Trophoblast cell (in vitro differentiated cells and primary cell): ENCODE measurements at regions not wholly inside any gene's neighbourhood (a gene's known extent, or its start where the extent isn't known, plus 50 kb on each side); places are given as distances from the start of the nearest gene placed in this dataset.

Experiments
- DNase-seq, 2 donors: peaks; one replicate each; pipeline ENCODE4 v3.0.0-alpha.2; 2016
- H2AFZ ChIP-seq: 2 replicates; pipeline ENCODE4 v1.6.1; 2013; ENCODE audit warnings: low read length, moderate library complexity, mild to moderate bottlenecking; ENCODE audit not compliant: insufficient read depth, poor library complexity
- H2AK5ac ChIP-seq: 2 replicates; pipeline ENCODE4 v1.6.1; 2013; ENCODE audit warnings: mild to moderate bottlenecking, low read length
- H2BK120ac ChIP-seq: 2 replicates; pipeline ENCODE4 v1.6.1; 2013; ENCODE audit warnings: low read length, mild to moderate bottlenecking, moderate library complexity; ENCODE audit not compliant: insufficient read depth, poor library complexity
- H2BK12ac ChIP-seq: 2 replicates; pipeline ENCODE4 v1.6.1; 2013; ENCODE audit warnings: mild to moderate bottlenecking, low read length, moderate library complexity
- H2BK5ac ChIP-seq: 2 replicates; pipeline ENCODE4 v1.6.1; 2013; ENCODE audit warnings: low read length, low read depth, moderate library complexity, mild to moderate bottlenecking; ENCODE audit not compliant: poor library complexity
- H3K14ac ChIP-seq: 2 replicates; pipeline ENCODE4 v1.6.1; 2013; ENCODE audit warnings: mild to moderate bottlenecking, low read length
- H3K18ac ChIP-seq: 2 replicates; pipeline ENCODE4 v1.6.1; 2013; ENCODE audit warnings: mild to moderate bottlenecking, low read length
- H3K23ac ChIP-seq: 2 replicates; pipeline ENCODE4 v1.6.1; 2013; ENCODE audit warnings: low read length
- H3K27ac ChIP-seq: 2 replicates; pipeline ENCODE4 v1.5.1; 2013; ENCODE audit warnings: low read depth, mild to moderate bottlenecking, inconsistent platforms, low read length, moderate library complexity
- H3K27me3 ChIP-seq: 2 replicates; pipeline ENCODE4 v1.6.1; 2013; ENCODE audit warnings: inconsistent platforms, mild to moderate bottlenecking, low read length, moderate library complexity; ENCODE audit not compliant: insufficient read depth
- H3K36me3 ChIP-seq, 2 experiments: 1 replicate in 1 of 2; 2 replicates in 1 of 2; pipeline ENCODE4 v1.6.1; 2013; ENCODE audit warnings: low read length in 2 of 2, mild to moderate bottlenecking in 2 of 2, moderate library complexity in 1 of 2; ENCODE audit not compliant: insufficient read depth in 2 of 2, control insufficient read depth in 1 of 2
- H3K4ac ChIP-seq: 2 replicates; pipeline ENCODE4 v1.6.1; 2013; ENCODE audit warnings: low read depth, mild to moderate bottlenecking, low read length, moderate library complexity
- H3K4me1 ChIP-seq, 2 experiments: 1 replicate in 1 of 2; 2 replicates in 1 of 2; pipeline ENCODE4 v1.6.1; 2013; ENCODE audit warnings: low read length in 2 of 2, mild to moderate bottlenecking in 2 of 2, moderate library complexity in 1 of 2; ENCODE audit not compliant: insufficient read depth in 2 of 2, control insufficient read depth in 1 of 2
- H3K4me2 ChIP-seq: 2 replicates; pipeline ENCODE4 v1.6.1; 2013; ENCODE audit warnings: inconsistent platforms, mild to moderate bottlenecking, low read length, moderate library complexity
- H3K4me3 ChIP-seq: 2 replicates; pipeline ENCODE4 v1.5.1; 2013; ENCODE audit warnings: mild to moderate bottlenecking, low read depth, low read length, inconsistent platforms
- H3K79me1 ChIP-seq: one replicate; pipeline ENCODE4 v1.6.1; 2013; ENCODE audit warnings: low read length
- H3K79me2 ChIP-seq: 2 replicates; pipeline ENCODE4 v1.6.1; 2013; ENCODE audit warnings: low read length, mild to moderate bottlenecking; ENCODE audit not compliant: control insufficient read depth, insufficient read depth, poor library complexity
- H3K9ac ChIP-seq: 2 replicates; pipeline ENCODE4 v1.6.1; 2013; ENCODE audit warnings: mild to moderate bottlenecking, low read length
- H3K9me3 ChIP-seq: 2 replicates; pipeline ENCODE4 v1.6.1; 2013; ENCODE audit warnings: low read depth, mild to moderate bottlenecking, control low read depth, inconsistent platforms, low read length; ENCODE audit not compliant: insufficient read depth
- H4K12ac ChIP-seq: 2 replicates; pipeline ENCODE4 v1.6.1; 2013; ENCODE audit warnings: low read depth, mild to moderate bottlenecking, low read length, moderate library complexity
- H4K8ac ChIP-seq: 2 replicates; pipeline ENCODE4 v1.6.1; 2013; ENCODE audit warnings: low read depth, mild to moderate bottlenecking, low read length, moderate library complexity
- H4K91ac ChIP-seq: one replicate; pipeline ENCODE4 v1.6.1; 2013; ENCODE audit warnings: low read depth, mild to moderate bottlenecking, low read length, moderate library complexity
- WGBS: extraction: QIAGEN DNeasy Blood & Tissue Kit; methylation state at CpG from one replicate; pipeline ENCODE4 v1.1.7; 2013; ENCODE audit warnings: missing lambda C conversion rate; ENCODE audit not compliant: insufficient read length, insufficient coverage; ENCODE audit errors: extremely low coverage; 5-methylcytosine and 5-hydroxymethylcytosine counted together

DNA sequence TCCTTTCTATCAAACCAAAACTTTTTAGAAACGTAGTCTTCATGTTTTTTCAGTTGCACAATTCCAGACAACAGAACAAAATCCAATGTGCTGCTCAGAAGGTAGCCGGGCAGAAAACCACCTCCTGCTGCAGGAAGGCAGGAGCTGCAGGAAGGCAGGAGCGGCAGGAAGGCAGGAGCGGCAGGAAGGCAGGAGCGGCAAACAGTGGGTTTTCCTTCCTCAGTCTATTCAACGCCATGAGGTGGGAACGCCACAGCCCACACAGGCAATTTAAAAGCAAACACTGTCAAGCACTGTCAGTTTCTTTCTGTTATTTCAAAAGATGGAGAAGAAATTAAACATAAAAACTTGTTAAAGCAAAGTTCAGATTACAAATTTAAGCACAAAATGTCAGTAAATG is 601.2 kb upstream of the SALL3 start:
- Histone ChIP-seq H3K79me1 (no peaks in the 10 kb centered on the region), H3K4me3 (no peak overlapping the region), H3K9me3 (peaks cover 3% of the 10 kb centered on the region), H3K18ac (no peak overlapping the region), H3K36me3 (no peaks in the 10 kb centered on the region), H3K4ac (no peak overlapping the region), H4K8ac (no peak overlapping the region), H3K4me2 (no peak overlapping the region), H2AK5ac (no peak overlapping the region), H4K91ac (no peak overlapping the region), H2BK5ac (no peak overlapping the region), H3K14ac (no peak overlapping the region), H3K27me3 (no peaks in the 10 kb centered on the region), H2BK12ac (no peak overlapping the region), H3K27ac (no peak overlapping the region), H4K12ac (no peak overlapping the region), H3K9ac (no peak overlapping the region), H2AFZ (no peak overlapping the region), H2BK120ac (no peak overlapping the region), H3K79me2 (no peaks in the 10 kb centered on the region), H3K4me1 (no peaks in the 10 kb centered on the region), H3K23ac (no peak overlapping the region)
- no peak for DNase-seq
- no CpG with 5 or more reads among the region's 7 CpGs for WGBS

GRCh38 chr18:78378983-78379382 is 600.6 kb upstream of the SALL3 start:
- Histone ChIP-seq H4K12ac (no peak overlapping the region), H3K14ac (no peak overlapping the region), H2BK12ac (no peak overlapping the region), H3K9me3 (peaks cover 3% of the 10 kb centered on the region), H3K18ac (no peak overlapping the region), H2AFZ (no peak overlapping the region), H3K4ac (no peak overlapping the region), H3K9ac (no peak overlapping the region), H3K27me3 (no peaks in the 10 kb centered on the region), H3K4me3 (no peak overlapping the region), H2BK5ac (no peak overlapping the region), H3K4me2 (no peak overlapping the region), H3K4me1 (no peaks in the 10 kb centered on the region), H2BK120ac (no peak overlapping the region), H3K79me2 (no peaks in the 10 kb centered on the region), H2AK5ac (no peak overlapping the region), H4K91ac (no peak overlapping the region), H3K27ac (no peak overlapping the region), H3K36me3 (no peaks in the 10 kb centered on the region), H3K23ac (no peak overlapping the region), H4K8ac (no peak overlapping the region), H3K79me1 (no peaks in the 10 kb centered on the region)
- WGBS, result no CpG with 5 or more reads among the region's 3 CpGs
- no peak for DNase-seq

- no peaks in the 10 kb centered on the region for H3K36me3 ChIP-seq
- no peaks in the 10 kb centered on the region for H3K4me1 ChIP-seq
- no peak overlapping the region for H3K27ac ChIP-seq
- H2BK12ac ChIP-seq, result no peak overlapping the region
- H2BK120ac ChIP-seq, result no peak overlapping the region
- H4K12ac ChIP-seq, result no peak overlapping the region
- H3K27me3 ChIP-seq, result no peaks in the 10 kb centered on the region
- no CpG with 5 or more reads among the region's 34 CpGs for WGBS
- no peak overlapping the region for H4K8ac ChIP-seq
- no peak overlapping the region for H3K4me3 ChIP-seq
- H3K79me2 ChIP-seq, result no peaks in the 10 kb centered on the region
- no peak overlapping the region for H2AFZ ChIP-seq
- no peak overlapping the region for H3K18ac ChIP-seq
- no peak overlapping the region for H3K4me2 ChIP-seq
- DNase-seq, result no peak
- H2AK5ac ChIP-seq, result no peak overlapping the region
- no peak overlapping the region for H4K91ac ChIP-seq
- peaks cover 6% of the 10 kb centered on the region for H3K9me3 ChIP-seq
- no peak overlapping the region for H3K14ac ChIP-seq
- no peak overlapping the region for H2BK5ac ChIP-seq
- no peak overlapping the region for H3K23ac ChIP-seq
- H3K9ac ChIP-seq, result no peak overlapping the region
- no peaks in the 10 kb centered on the region for H3K79me1 ChIP-seq
- no peak overlapping the region for H3K4ac ChIP-seq
Measured at GRCh38 chr18:78390348-78390951, 589.2 kb upstream of the SALL3 start.

- no peak overlapping the region for H3K27ac ChIP-seq
- no peak overlapping the region for H3K4me2 ChIP-seq
- H3K79me1 ChIP-seq, result no peaks in the 10 kb centered on the region
- H4K12ac ChIP-seq, result no peak overlapping the region
- no peak overlapping the region for H2AK5ac ChIP-seq
- no peak overlapping the region for H2BK120ac ChIP-seq
- peaks cover 8% of the 10 kb centered on the region for H3K9me3 ChIP-seq
- H2AFZ ChIP-seq, result no peak overlapping the region
- no peak overlapping the region for H2BK12ac ChIP-seq
- no CpG with 5 or more reads among the region's 33 CpGs for WGBS
- H3K18ac ChIP-seq, result no peak overlapping the region
- no peak overlapping the region for H3K14ac ChIP-seq
- DNase-seq, result no peak
- H2BK5ac ChIP-seq, result no peak overlapping the region
- no peak overlapping the region for H4K8ac ChIP-seq
- H3K4ac ChIP-seq, result no peak overlapping the region
- H3K36me3 ChIP-seq, result no peaks in the 10 kb centered on the region
- H3K4me1 ChIP-seq, result no peaks in the 10 kb centered on the region
- no peak overlapping the region for H3K4me3 ChIP-seq
- no peak overlapping the region for H4K91ac ChIP-seq
- H3K9ac ChIP-seq, result no peak overlapping the region
- no peak overlapping the region for H3K23ac ChIP-seq
- no peaks in the 10 kb centered on the region for H3K79me2 ChIP-seq
- no peaks in the 10 kb centered on the region for H3K27me3 ChIP-seq
Measured at GRCh38 chr18:78390952-78391348, 588.7 kb upstream of the SALL3 start.
